Occipital lobe (tissue), 1 donor: ENCODE measurements at regions not wholly inside any gene's neighbourhood (a gene's known extent, or its start where the extent isn't known, plus 50 kb on each side); places are given as distances from the start of the nearest gene placed in this dataset.
"Not testable (repeated sequence)": the region's sequence is repeated elsewhere in the genome, so short reads cannot be mapped to it uniquely, and the experiment has no call there.

Experiments used
- DNase-seq: peaks from one replicate; lab custom pipeline; 2025; lab: John Stamatoyannopoulos, UW

DNA sequence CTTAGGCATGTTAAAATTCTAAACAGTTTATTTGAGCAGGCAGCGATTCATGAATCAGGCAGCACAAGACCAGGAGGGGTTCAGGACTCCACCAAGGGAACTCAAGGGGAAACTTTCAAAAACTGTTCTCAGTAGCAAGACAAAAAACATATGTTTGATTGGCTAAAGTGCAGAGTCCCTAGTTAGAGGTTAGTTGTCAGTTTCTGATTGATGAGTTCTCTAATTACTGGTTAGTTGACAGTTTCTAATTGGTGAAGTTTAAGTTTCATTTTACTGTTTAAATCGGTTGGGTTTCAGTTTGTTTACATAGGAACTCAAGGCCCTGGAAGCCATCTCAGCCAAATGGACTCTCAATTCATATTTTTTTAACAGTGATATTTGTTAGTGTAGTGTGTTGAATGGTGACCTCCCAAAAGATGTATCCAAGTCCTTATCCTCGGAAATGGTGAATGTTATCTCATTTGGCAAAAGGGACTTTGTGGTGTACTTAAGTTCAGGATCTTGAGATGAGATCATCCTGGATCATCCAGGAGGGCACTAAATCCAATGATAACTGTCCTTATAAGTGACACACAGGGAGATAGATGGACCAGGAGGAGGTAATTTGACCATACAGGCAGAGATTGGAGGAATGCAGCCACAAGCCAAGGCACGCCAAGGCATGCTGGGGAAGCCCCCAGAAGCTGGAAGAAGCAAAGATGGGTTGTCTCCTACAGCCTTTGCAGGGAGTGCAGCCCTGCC, 219.2 kb upstream of the RAI14 start:
- DNase-seq = no peak

DNA sequence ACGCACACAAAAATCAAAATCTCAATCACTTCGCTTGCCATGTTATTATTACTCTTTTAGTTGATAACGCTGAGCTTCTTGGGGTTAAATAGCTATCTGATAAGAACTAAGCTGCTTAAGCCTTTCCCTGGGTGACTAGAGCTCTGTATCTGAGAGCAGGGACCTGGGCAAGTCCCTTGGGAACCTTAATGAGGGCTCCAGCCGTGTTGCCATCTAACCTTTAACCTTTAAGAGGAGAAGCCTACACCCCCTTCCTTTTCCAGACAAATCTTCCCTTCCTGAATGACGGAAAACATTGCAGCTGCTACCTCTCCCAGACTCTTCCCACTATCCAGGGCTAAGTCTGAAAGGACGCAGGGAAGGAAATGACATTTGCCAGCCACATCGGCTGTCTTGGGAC, 216.5 kb upstream of the RAI14 start:
- DNase-seq = no peak

DNA sequence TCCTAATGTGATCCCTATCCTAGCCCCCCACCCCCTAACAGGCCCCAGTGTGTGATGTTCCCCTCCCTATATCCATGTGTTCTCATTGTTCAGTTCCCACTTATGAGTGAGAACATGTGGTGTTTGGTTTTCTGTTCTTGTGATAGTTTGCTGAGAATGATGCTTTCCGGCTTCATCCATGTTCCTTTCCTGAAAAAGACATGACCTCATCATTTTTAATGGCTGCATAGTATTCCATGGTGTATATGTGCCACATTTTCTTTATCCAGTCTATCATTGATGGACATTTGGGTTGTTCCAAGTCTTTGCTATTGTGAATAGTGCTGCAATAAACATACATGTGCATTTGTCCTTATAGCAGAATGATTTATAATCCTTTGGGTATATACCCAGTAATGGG, 214.4 kb upstream of the RAI14 start:
- DNase-seq = not testable (repeated sequence)

DNA sequence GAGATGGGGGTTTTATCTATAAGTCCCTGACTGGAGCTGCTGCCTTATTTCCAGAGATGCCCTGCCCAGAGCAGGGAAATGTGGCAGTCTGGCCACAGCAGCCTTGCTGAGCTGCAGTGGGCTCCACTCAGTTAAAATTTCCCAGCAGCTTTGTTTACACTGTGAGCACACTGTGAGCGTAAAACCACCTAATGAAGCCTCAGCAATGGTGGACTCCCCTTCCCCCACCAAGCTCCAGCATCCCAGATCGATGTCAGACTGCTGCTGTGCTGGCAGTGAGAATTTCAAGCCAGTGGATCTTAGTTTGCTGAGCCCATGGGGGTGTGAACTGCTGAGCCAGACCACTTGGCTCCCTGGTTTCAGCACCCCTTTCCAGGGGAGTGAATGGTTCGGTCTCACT, 208.7 kb upstream of the RAI14 start:
- no peak for DNase-seq

DNA sequence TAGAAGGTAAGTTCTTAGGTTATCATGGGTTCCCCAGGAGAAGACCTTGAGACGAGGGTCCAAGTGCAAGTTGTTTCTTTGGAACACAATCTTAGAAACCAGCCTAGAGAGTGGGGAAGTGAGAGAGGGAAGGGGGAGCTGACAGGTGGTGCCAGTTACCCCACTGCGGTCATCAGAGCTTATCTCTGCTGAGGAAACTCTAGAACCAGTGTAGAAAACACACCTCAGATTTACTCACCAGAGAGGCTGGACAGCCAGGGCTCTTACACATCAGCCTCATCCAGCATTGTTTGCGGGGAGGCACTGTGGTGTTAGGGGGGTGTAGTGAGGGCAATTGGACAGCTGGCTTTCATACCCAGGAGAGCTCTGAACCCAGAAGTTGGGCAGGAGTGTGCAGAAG, 206.5 kb upstream of the RAI14 start:
- DNase-seq = no peak

DNA sequence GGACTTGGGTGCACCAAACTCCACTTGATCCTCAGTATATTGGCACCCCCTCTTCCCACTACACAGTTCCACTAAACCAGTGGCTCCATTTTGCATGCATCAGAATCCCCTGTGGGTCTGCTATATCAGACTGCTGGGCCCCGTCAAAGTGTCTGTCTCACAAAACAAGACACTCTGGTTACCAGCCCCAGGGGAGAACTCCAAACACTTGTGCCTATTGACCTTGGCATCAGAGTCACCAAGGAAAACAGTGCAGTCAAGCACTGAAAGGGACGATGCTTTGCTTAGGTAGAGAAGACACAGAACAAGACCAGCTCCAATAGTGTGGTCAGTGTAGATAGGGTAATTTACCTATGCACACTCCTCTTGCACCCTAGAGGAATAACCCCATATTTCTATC, 205.8 kb upstream of the RAI14 start:
- DNase-seq = no peak

DNA sequence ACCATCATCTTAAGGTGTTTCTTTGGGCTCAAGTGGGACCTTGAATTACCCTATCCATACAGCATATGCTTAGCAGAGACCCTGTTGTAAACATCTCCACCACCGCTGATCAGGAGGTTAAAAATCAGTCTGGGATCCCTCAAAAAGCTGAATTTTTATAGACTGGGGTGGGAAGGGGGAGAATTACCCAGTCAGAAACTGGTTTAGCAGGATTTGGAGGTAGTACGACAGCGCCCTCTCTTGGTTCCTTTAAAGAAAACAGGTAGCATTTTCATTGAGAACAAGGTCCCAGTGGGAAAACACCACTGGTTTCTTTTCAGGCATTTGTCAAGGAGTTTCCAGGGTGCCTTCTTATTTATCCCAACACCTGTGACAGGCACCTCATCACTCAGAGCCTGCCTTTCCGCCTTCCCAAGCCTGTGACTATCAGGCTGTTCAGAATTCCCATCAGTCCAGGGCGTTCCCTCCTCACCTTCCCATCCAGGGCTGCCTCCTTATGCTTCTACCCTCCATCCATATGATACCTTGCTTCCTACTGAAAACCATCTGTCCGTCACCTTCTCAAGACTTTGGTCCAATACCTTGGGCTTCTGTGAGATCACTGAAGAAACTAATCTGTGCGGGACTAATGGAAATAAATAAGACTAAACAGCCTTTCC, 203.8 kb upstream of the RAI14 start:
- no peak for DNase-seq

DNA sequence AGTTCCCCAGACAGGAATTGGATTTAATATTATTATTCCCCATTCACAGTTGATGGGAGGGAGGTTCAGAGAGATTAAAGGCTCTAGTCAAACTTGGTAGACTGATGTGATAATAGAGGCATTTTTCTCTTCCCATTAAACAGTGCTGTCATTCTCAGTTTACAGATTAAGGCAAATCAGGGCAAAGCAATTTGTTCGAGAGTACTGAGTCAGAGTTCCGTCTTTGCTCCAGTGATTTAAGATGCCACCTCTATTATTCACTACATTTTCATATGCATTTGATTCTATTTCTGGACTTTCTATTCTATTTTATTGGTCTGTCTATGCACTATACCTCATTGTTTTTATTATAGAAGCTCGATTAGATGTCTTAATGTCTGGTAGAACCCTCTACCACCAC, 201.0 kb upstream of the RAI14 start:
- DNase-seq = no peak

DNA sequence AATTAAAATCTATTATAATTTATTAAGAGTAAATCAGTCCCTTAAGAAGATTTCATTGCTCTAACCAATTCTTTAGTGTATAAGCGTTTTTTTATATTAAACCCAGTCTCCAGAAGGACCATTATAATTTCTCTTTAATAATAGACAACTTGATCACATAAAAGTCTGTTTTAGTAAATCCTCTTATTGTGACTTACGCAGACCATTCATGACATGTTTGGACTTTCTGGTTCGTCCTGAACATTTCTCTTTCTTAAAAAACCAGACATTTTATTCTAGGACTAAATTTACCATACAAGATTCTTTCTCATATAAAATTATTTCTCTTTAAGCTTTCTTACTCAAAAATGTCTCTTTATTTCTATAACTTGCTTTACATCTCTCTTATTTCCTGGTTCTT, 196.2 kb upstream of the RAI14 start:
- DNase-seq = no peak

DNA sequence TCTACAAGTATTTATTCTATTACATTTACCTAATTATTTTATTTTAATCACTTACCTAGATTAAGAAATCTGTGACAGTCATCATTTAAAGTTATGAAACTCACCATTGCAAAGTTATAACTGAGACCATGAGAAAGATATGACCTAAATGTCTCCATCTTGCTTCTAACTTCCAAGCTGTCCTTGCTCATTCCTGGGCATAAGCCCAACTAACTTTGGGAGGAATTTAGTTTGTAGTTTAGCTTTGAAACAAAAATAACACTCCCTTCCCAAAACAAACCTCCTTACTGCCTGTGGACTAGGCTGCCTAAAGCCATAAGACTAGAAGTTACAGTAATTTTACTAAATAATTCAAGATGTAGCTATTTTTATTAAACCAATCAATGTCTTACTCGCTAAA, 195.6 kb upstream of the RAI14 start:
- no peak for DNase-seq

DNA sequence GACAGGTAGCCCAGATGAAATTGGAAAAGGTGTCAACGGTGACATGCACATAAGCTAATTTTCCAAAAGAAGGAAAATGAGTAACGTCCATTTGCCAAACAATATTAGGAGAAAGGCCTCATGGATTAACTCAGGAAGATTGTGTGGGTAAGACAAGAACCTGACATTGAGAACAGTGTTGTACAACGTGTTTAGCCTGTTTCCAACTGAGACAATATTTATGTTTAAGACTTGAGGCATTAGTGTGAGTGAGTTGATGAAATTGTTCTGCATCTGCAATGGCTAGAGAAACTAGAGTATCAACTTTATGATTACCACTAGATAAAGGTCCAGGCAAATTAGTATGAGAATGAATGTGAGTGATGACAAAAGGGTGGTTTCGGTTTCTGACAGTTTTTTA, 191.3 kb upstream of the RAI14 start:
- no peak for DNase-seq

DNA sequence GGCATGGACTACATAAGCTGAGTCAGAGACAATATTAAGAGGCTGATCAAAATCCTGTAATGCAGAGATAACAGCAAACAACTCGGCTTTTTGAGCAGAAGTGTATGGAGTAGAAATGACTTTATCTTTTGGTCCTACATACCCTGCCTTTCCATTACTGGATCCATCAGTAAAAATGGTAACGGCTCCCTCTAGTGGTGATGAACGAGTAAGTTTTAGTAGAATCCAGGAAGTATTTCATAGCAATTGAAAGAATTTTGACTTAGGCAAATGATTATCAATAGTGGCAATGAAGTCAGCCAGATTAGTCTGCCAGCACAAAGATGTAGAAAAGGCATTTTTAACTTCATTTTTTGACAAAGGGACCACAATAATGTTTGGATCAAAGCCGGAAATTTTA, 190.8 kb upstream of the RAI14 start:
- not testable (repeated sequence) for DNase-seq

DNA sequence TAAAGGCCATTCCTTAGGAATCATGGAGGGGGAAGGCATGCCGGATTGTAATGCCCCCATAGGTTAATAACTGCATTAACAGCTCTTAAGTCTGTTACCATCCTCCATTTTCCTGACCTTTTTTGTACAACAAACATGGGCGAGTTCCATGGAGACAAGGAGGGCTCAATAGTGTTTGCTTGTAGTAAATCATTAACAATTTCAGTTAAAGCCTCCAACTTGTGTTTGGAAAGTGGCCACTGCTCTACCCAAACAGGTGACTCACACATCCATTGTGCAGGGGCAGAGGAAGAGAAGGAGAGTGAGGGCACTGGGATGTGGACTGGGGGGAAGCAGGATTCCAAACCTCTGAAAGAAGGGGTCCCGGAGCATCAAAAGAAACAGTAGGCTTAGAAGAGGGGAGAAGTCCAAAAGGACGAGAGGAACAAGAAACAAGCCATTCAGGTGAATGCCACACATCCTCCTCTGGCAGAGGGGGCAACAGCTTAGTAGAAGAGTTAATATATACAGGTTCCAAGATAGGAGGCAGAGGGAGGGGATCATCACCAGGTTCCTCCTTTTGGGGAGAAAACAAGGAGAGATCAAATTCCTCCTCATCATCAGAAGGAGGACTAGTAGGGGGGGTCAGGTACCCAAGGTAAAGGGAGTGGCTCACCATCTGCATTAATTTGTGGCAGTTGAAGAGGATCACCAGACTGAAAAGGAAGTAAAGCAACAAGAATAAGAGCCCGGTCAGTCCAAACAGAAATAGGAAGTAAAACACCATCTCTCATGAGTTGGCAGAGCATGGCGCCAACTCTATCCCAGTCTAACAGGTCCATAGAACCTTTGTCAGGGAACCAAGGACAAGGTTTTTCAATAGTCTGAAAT, 189.4 kb upstream of the RAI14 start:
- DNase-seq = not testable (repeated sequence)

DNA sequence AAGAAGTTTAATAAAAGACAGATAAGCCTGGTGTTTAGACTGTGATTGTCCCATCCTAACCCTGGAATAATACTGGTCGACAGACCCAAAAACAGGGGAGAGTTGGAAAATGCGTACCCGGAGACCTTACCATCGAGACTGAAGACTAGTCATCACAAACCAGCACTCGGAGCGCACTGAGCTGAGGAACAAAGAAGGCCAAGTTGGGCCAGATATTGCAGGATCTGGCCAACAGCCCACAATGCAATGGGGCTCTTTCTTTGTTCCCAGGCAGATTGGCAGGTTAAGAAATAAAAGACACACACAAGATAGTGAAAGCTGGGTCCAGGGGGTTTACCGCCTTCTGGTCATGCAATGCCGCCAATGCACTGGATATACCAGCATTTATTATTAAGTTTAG, 188.7 kb upstream of the RAI14 start:
- no peak for DNase-seq

DNA sequence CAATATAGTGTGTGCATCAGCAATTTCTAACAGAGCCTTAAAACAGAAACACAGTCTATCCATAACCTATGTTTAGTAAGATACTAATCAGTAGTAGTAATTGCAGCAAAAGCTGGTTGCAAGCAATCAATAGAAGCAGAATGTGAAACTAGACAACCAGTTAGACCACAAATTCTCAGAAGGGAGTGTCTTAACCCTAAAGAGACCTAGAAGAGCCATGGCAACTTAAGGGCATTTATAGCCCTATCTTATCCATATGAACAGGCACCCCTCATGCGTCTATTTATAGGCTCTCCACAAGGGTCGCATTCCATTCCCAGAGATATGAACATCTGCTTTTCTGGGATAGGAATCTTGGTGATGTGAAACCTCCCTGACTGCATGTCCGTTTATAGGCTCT, 188.1 kb upstream of the RAI14 start:
- DNase-seq = not testable (repeated sequence)

DNA sequence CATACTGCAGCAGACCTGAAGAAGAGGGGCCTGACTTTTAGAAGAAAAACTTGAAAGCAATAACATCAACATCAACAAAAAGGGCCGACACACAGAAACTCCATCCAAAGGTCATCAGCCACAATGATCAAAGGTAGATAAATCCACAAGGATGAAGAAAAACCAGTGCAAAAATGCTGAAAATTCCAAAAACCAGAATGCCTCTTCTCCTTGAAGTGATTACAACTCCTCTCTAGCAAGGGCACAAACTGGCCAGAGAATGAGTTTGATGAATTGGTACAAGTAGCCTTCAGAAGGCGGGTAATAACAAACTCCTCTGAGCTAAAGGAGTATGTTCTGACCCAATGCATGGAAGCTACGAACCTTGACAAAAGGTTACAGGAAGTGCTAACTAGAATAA, 186.2 kb upstream of the RAI14 start:
- no peak for DNase-seq

DNA sequence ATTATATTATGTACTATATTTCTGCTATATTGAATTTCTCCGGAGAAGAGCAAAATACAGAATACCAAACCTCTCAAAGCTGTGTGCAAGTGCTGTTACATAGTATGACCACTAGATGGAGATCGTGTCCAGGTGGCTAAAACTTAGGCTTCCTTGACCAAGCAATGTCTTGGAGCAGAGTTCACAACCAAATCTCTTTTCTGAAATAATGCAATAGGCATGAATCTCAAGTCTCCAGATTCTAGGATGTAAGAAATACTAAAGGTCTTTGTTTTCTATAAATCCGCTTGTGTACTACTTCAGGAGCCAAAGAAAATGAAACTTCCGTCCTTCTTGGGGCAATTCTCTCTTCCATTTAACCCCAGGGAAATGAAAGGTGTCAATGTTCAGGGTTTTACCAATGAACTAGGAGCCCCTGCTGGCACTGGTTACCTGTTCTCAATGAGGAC, 181.5 kb upstream of the RAI14 start:
- no peak for DNase-seq

DNA sequence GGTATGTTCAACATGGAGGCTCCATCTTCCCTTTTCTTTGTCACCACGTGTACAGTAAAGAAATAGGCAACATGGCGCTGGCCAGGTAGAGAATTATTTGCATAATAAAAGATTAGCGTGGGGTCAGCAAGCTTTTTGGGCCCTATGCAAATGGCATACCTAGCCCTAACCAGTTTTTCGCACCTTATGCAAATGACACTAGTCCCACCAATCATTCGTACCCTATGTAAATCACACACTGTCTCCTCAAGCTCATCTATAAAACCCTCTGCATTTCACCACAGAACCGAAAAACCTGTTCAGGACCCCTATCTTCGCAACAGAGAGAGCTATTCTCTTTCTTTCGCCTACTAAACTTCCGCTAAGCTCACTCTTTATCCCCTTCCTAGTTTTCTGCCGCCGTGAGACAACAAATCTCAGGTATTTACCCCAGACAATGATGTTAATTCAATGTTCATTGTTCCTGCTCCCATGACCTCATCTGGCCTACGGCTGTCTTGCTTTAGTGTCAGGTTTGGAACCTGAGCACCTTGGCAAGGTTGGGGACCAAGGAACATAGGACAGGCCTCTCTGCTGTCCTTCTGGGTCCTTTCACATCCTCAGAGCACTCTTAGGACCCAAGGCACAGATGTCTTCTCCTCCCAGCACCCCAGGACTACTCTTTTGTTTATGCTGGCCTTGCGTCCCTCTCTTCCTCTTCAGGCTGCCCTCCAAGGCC, 180.7 kb upstream of the RAI14 start:
- no peak for DNase-seq

DNA sequence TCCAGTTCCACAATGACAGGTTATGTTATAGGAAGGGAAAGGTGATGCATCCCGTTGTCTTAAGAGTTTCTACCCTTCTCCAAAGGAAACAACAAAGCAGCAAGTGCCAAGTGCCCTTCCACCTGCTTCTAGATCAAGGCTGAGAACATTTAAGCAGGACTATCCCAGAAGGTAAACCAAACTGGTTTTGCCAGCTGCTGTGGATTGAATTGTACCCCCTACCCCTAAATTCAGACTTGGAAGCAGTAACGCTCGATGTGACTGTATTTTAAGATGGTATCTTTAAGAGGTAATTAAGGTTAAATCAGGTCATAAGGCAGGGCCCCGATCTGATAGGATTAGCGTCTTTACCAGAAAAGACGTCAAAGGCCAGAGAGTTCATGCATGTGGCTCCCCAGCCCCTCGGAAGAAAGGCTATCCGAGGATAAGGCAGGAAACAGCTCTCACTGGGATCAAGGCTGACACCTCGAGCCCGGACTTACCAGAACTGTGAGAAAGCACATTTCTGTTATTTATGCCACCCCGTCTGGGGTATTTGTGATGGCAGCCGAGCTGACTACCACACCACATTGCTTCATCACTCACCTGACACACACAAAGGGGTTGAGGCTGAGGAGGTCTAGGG, 179.1 kb upstream of the RAI14 start:
- DNase-seq = no peak

DNA sequence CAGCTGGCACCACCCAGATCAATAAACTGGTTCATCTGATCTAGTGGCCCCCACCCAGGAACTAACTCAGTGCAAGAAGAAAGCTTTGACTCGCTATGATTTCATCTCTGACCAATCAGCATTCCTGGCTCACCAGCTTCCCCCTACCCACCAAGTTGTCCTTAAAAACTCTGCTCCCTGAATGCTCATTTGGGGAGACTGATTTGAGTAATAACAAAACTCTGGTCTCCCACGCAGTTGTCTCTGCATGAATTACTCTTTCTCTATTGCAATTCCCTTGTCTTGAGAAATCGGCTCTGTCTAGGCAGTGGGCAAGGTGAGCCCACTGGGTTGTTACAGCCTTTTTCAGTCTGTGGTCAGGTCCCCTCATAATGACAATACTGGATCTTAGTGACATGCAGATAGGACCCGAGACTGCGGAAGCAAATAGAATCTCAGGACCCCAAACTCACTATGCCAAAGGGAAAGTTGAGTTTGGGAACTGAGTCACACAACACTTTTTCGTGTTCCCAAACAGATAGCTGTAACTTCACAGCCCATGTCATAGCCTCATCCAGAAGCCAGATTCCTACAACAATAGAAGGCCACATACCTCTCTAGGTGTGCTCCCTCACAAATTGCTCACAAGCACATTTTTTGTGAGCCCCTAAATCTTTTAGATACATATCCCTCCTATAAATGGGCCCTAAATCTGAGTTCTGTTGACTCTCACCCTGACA, 175.2 kb upstream of the RAI14 start:
- DNase-seq = no peak
